VCaP (cell line): ENCODE measurements at regions not wholly inside any gene's neighbourhood (a gene's known extent, or its start where the extent isn't known, plus 50 kb on each side); places are given as distances from the start of the nearest gene placed in this dataset.
"Not testable (repeated sequence)": the region's sequence is repeated elsewhere in the genome, so short reads cannot be mapped to it uniquely, and the experiment has no call there.

Source experiments
- H3K27ac ChIP-seq: fragments of 450-650 bp; 2 replicates; pipeline ENCODE4 v1.5.1; 2017
- TF ChIP-seq, protein P1 (sequence below): fragments of 450-650 bp; conservative IDR thresholded peaks from 2 replicates; pipeline ENCODE4 v1.5.1; 2017; ENCODE audit warnings: mild to moderate bottlenecking, moderate library complexity

GRCh38 chr1:173333581-173333980 lies 126.5 kb upstream of the TNFSF4 start:
- TF ChIP-seq, protein P1, sequence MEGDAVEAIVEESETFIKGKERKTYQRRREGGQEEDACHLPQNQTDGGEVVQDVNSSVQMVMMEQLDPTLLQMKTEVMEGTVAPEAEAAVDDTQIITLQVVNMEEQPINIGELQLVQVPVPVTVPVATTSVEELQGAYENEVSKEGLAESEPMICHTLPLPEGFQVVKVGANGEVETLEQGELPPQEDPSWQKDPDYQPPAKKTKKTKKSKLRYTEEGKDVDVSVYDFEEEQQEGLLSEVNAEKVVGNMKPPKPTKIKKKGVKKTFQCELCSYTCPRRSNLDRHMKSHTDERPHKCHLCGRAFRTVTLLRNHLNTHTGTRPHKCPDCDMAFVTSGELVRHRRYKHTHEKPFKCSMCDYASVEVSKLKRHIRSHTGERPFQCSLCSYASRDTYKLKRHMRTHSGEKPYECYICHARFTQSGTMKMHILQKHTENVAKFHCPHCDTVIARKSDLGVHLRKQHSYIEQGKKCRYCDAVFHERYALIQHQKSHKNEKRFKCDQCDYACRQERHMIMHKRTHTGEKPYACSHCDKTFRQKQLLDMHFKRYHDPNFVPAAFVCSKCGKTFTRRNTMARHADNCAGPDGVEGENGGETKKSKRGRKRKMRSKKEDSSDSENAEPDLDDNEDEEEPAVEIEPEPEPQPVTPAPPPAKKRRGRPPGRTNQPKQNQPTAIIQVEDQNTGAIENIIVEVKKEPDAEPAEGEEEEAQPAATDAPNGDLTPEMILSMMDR: no peak
- no peak overlapping the region for H3K27ac ChIP-seq

- TF ChIP-seq, protein P1: no peak
- H3K27ac ChIP-seq: no peak overlapping the region
Observed at GRCh38 chr1:173337126-173337525, 130.0 kb upstream of the TNFSF4 start.

DNA sequence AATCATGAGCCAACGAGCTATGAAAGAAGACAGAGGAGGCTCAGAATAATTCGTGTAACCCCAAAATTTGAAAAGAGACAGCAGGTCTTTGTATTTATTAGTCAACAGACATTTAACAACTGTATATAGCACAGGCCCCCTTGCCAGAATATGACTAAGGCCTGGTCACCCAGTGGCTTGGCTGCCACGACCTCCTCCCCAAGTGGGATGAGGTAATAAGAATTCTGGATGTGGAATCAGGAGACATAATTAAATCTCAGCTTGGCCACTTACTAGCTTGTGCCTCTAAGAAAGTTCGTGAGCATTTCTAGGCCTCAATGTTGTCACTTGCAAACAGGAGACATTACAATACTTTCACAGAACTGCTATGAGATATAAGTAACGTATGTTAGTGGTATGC lies 134.2 kb upstream of the TNFSF4 start:
- TF ChIP-seq, protein P1: no peak
- no peak overlapping the region for H3K27ac ChIP-seq

GRCh38 chr1:173341971-173342370 lies 134.8 kb upstream of the TNFSF4 start:
- TF ChIP-seq, protein P1: no peak
- H3K27ac ChIP-seq: no peak overlapping the region

GRCh38 chr1:173342736-173343135 lies 134.4 kb upstream of the PRDX6 start:
- H3K27ac ChIP-seq: no peak overlapping the region
- TF ChIP-seq, protein P1: no peak

DNA sequence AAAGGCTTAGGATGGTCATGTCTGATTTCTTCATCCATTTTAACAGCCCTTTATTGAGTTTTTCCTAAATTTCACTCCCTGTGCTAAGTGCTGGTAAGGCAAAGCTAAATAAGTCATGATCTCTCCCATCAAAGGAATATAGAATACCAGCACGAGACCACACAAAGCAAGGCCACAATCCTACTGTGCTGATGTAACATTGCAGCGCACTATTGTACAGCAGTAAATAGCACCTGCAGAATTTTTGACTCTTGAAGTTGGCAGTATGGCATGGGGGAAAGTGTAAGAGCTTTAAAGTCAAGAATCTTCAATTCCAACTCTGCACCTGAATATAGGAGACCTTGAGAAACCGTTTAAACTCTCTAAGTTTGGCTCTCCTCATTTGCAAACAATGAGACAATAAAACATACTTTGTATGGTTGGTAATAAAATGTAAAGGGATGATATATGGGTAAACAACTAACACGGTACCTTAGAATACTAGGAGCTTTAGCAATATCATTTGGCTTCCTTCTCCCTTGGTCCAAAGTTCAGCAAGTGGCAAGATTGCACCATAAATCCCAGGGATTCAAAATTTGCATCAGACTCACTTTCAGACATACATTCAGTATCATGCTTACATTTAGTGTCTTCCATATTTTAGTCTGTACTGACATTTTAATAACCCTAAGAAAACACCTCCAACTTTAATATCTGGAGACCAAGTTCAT lies 132.9 kb upstream of the PRDX6 start:
- TF ChIP-seq, protein P1: no peak
- no peak overlapping the region for H3K27ac ChIP-seq

- TF ChIP-seq, protein P1: no peak
- no peak overlapping the region for H3K27ac ChIP-seq
Observed at GRCh38 chr1:173347282-173347818, 129.8 kb upstream of the PRDX6 start.

- H3K27ac ChIP-seq: not testable (repeated sequence)
Observed at GRCh38 chr1:173352635-173353034, 124.5 kb upstream of the PRDX6 start.
